Central memory CD8-positive, alpha-beta T cell (primary cell): ENCODE measurements at regions not wholly inside any gene's neighbourhood (a gene's known extent, or its start where the extent isn't known, plus 50 kb on each side); places are given as distances from the start of the nearest gene placed in this dataset.
"Not testable (repeated sequence)": the region's sequence is repeated elsewhere in the genome, so short reads cannot be mapped to it uniquely, and the experiment has no call there.

Experiments used
- ATAC-seq: fragments of 150-1000 bp; cut with Tn5 transposase; replicated peaks from 2 replicates; pipeline ENCODE4 v1.10.0; 2022; ENCODE audit warnings: mild to moderate bottlenecking, moderate FRiP score, moderate number of reproducible peaks; ENCODE audit not compliant: poor library complexity, severe bottlenecking; ENCODE audit errors: extremely low read depth
- DNase-seq, 2 donors: peaks; one replicate each; pipeline ENCODE4 v3.0.0; 2021; ENCODE audit warnings: low spot score in 2 of 2
- H3K27ac Mint-ChIP-seq: one replicate; pipeline ENCODE4 v1.8.0; 2022; ENCODE audit warnings: low read depth, mild to moderate bottlenecking, moderate library complexity, mixed read lengths
- H3K27me3 Mint-ChIP-seq: one replicate; pipeline ENCODE4 v1.8.0; 2022; ENCODE audit warnings: mixed read lengths
- H3K36me3 Mint-ChIP-seq: one replicate; pipeline ENCODE4 v1.8.0; 2022; ENCODE audit warnings: mild to moderate bottlenecking, moderate library complexity, mixed read lengths; ENCODE audit not compliant: insufficient read depth
- H3K4me1 Mint-ChIP-seq: one replicate; pipeline ENCODE4 v1.8.0; 2022; ENCODE audit warnings: mixed read lengths
- H3K4me3 Mint-ChIP-seq: one replicate; pipeline ENCODE4 v1.8.0; 2022; ENCODE audit warnings: mild to moderate bottlenecking, moderate library complexity, mixed read lengths
- H3K9me3 Mint-ChIP-seq: one replicate; pipeline ENCODE4 v1.8.0; 2022; ENCODE audit warnings: mixed read lengths

GRCh38 chr14:105891221-105891602 lies 364.8 kb downstream of the TMEM121 start:
- H3K27me3 Mint-ChIP-seq, result no peaks in the 10 kb centered on the region
- H3K4me3 Mint-ChIP-seq, result no peak overlapping the region
- no peaks in the 10 kb centered on the region for H3K4me1 Mint-ChIP-seq
- peaks cover 6% of the 10 kb centered on the region for H3K36me3 Mint-ChIP-seq
- DNase-seq, result no peak
- ATAC-seq, result no peak
- H3K9me3 Mint-ChIP-seq, result no peaks in the 10 kb centered on the region
- no peak overlapping the region for H3K27ac Mint-ChIP-seq

GRCh38 chr14:105891631-105892452 lies 365.5 kb downstream of the TMEM121 start:
- Mint-ChIP-seq H3K36me3 (peaks cover 6% of the 10 kb centered on the region), H3K27me3 (no peaks in the 10 kb centered on the region), H3K4me1 (peaks cover 5% of the 10 kb centered on the region), H3K27ac (no peak overlapping the region), H3K4me3 (no peak overlapping the region), H3K9me3 (no peaks in the 10 kb centered on the region)
- DNase-seq, result no peak
- no peak for ATAC-seq

GRCh38 chr14:105892453-105893441 lies 366.4 kb downstream of the TMEM121 start:
- not testable (repeated sequence) for H3K9me3 Mint-ChIP-seq, H3K4me1 Mint-ChIP-seq, H3K36me3 Mint-ChIP-seq, ATAC-seq, DNase-seq, H3K27ac Mint-ChIP-seq, H3K27me3 Mint-ChIP-seq, H3K4me3 Mint-ChIP-seq

GRCh38 chr14:105893686-105894085 lies 367.3 kb downstream of the TMEM121 start:
- not testable (repeated sequence) for DNase-seq, H3K4me1 Mint-ChIP-seq, H3K27me3 Mint-ChIP-seq, H3K27ac Mint-ChIP-seq, H3K9me3 Mint-ChIP-seq, H3K4me3 Mint-ChIP-seq, ATAC-seq, H3K36me3 Mint-ChIP-seq

- H3K27ac Mint-ChIP-seq, result no peak overlapping the region
- peaks cover 5% of the 10 kb centered on the region for H3K4me1 Mint-ChIP-seq
- ATAC-seq (no peak), DNase-seq (no peak)
- H3K4me3 Mint-ChIP-seq, result no peak overlapping the region
- peaks cover 4% of the 10 kb centered on the region for H3K36me3 Mint-ChIP-seq
- H3K27me3 Mint-ChIP-seq, result no peaks in the 10 kb centered on the region
- H3K9me3 Mint-ChIP-seq, result no peaks in the 10 kb centered on the region
Measured at GRCh38 chr14:105894125-105894977, 368.0 kb downstream of the TMEM121 start.

GRCh38 chr14:105894978-105895881 lies 368.8 kb downstream of the TMEM121 start:
- peaks cover 5% of the 10 kb centered on the region for H3K4me1 Mint-ChIP-seq
- no peak overlapping the region for H3K4me3 Mint-ChIP-seq
- no peaks in the 10 kb centered on the region for H3K9me3 Mint-ChIP-seq
- H3K27ac Mint-ChIP-seq, result no peak overlapping the region
- DNase-seq (no peak), ATAC-seq (no peak)
- peaks cover 4% of the 10 kb centered on the region for H3K36me3 Mint-ChIP-seq
- H3K27me3 Mint-ChIP-seq, result no peaks in the 10 kb centered on the region

- H3K27ac Mint-ChIP-seq, H3K4me1 Mint-ChIP-seq, H3K9me3 Mint-ChIP-seq, H3K4me3 Mint-ChIP-seq, H3K27me3 Mint-ChIP-seq, DNase-seq, ATAC-seq, H3K36me3 Mint-ChIP-seq: not testable (repeated sequence)
Measured at GRCh38 chr14:105896206-105896605, 369.8 kb downstream of the TMEM121 start.

GRCh38 chr14:105896961-105897724 lies 370.8 kb downstream of the TMEM121 start:
- not testable (repeated sequence) for ATAC-seq, H3K9me3 Mint-ChIP-seq, H3K4me1 Mint-ChIP-seq, H3K4me3 Mint-ChIP-seq, DNase-seq, H3K27ac Mint-ChIP-seq, H3K27me3 Mint-ChIP-seq, H3K36me3 Mint-ChIP-seq

- H3K9me3 Mint-ChIP-seq, result no peaks in the 10 kb centered on the region
- no peak overlapping the region for H3K4me3 Mint-ChIP-seq
- H3K27ac Mint-ChIP-seq, result no peak overlapping the region
- peaks cover 5% of the 10 kb centered on the region for H3K4me1 Mint-ChIP-seq
- no peaks in the 10 kb centered on the region for H3K27me3 Mint-ChIP-seq
- ATAC-seq (no peak), DNase-seq (no peak)
- peaks cover 2% of the 10 kb centered on the region for H3K36me3 Mint-ChIP-seq
Measured at GRCh38 chr14:105897725-105898113, 371.3 kb downstream of the TMEM121 start.

- no peaks in the 10 kb centered on the region for H3K9me3 Mint-ChIP-seq
- H3K27ac Mint-ChIP-seq, result no peak overlapping the region
- peaks cover 7% of the 10 kb centered on the region for H3K27me3 Mint-ChIP-seq
- H3K4me1 Mint-ChIP-seq, result peaks cover 5% of the 10 kb centered on the region
- ATAC-seq (no peak), DNase-seq (no peak)
- H3K4me3 Mint-ChIP-seq, result peak overlapping the region; percentile 23
- peaks cover 2% of the 10 kb centered on the region for H3K36me3 Mint-ChIP-seq
Measured at GRCh38 chr14:105898482-105899010, 372.2 kb downstream of the TMEM121 start.
